Choroid plexus epithelial cell (primary cell): ENCODE measurements at regions not wholly inside any gene's neighbourhood (a gene's known extent, or its start where the extent isn't known, plus 50 kb on each side); places are given as distances from the start of the nearest gene placed in this dataset.

Source experiments
- DNase-seq: peaks from one replicate; pipeline ENCODE4 v3.0.0-alpha.2; 2010; ENCODE audit warnings: low read depth
- H3K4me3 ChIP-seq: 2 replicates; pipeline ENCODE4 v1.5.1; 2011; ENCODE audit warnings: low read depth, mild to moderate bottlenecking, control low read depth, low read length, moderate library complexity
- CTCF ChIP-seq: conservative IDR thresholded peaks from 2 replicates; pipeline ENCODE4 v1.5.1; 2011; ENCODE audit warnings: low read depth, mild to moderate bottlenecking, control low read depth, inconsistent platforms, low read length, moderate library complexity

- DNase-seq: no peak
- no peak for TF ChIP-seq CTCF
- H3K4me3 ChIP-seq: no peak overlapping the region
Observed at GRCh38 chr4:181224852-181225251, 1018.4 kb upstream of the TENM3 start.

DNA sequence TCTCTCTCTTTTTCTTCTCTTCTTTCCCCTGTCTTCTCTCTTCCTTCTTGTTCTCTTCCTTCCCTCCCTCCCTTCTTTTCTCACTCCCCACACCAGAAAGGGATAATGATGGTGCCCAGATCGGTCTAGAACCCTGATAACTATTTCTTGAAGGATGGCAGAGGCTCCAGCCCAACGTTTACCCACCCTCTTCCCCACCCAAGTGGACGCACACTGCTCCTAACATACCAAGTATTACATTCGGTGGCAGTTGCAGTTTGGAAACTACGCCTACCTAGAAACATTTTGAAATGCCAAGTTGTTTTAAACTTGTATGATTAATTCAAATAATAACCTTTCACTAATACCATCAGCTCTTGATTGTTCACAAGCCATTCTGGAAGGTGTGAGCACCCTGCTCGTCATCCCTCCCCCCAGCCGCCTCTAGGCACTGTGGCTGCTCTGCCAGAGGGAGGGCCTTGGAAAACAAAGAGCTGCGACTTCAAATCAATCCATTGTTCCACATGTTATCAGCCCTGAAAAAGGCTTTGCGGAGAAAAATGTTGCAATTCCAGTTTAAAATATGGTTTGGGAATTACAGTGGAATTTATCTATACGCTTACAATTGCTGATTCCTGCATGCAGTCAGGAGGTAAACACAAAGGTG lies 1017.5 kb upstream of the TENM3 start:
- DNase-seq: no peak
- H3K4me3 ChIP-seq: no peak overlapping the region
- no peak for TF ChIP-seq CTCF

DNA sequence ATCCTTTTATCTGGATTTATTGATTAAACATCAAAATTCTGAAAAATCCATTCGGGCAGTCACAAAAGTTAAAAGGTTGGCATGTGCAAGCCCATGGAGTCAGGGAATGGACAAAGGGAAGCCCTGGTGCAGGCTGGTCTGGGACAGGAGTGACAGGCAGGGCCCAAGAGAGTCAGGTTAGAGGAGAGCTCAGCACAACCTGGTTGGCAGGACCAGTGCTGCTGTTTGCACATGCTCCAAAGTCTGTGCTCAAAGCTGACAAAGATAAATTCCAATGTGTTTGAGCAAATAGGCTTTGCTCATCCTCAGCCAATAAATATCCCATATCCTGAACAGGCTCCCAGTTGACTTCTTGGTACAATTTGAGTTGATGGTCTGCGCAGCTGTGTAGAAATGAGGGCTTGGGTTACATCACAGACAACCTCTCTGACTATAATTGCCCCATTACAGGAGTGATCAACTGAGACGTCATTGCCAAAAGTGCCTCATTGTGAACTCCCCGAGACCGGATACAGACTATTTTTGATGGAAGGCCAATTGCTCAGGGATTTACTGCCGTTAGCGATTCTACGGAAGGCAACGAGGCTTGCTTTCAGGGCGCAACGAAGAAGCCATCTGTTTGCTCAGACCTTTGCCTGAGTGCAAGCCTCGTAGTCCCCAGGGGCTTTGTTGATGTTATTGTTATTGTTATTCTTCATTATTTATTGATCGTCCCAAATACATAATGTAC lies 1008.1 kb upstream of the TENM3 start:
- TF ChIP-seq CTCF: no peak
- no peak for DNase-seq
- H3K4me3 ChIP-seq: no peak overlapping the region

GRCh38 chr4:181245326-181245725 lies 997.9 kb upstream of the TENM3 start:
- no peak for TF ChIP-seq CTCF
- H3K4me3 ChIP-seq: no peak overlapping the region
- DNase-seq: no peak

GRCh38 chr4:181249031-181249430 lies 994.2 kb upstream of the TENM3 start:
- no peak overlapping the region for H3K4me3 ChIP-seq
- no peak for TF ChIP-seq CTCF

DNA sequence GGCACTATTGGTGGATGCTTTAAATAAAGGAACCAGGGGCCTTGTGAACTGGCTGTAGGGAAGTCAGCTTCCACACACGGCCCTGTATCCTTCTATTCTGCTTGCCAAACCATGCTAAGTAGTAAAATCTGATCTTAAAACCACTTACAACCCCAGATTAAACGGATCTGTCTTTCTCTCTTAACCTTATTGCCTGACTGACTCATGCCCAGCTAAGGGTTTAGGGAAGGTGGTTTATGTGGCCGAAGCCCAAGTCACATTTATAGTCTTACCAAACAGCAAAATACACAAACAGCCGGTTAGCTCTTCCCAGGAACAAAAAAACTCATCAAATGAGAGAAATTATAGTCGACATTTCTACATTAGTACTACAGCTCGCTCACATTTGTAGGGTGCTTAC lies 988.4 kb upstream of the TENM3 start:
- no peak overlapping the region for H3K4me3 ChIP-seq
- no peak for TF ChIP-seq CTCF
- DNase-seq: no peak

More at GRCh38 chr4:181249031-181249430, 994.2 kb upstream of the TENM3 start:
- no peak for DNase-seq

DNA sequence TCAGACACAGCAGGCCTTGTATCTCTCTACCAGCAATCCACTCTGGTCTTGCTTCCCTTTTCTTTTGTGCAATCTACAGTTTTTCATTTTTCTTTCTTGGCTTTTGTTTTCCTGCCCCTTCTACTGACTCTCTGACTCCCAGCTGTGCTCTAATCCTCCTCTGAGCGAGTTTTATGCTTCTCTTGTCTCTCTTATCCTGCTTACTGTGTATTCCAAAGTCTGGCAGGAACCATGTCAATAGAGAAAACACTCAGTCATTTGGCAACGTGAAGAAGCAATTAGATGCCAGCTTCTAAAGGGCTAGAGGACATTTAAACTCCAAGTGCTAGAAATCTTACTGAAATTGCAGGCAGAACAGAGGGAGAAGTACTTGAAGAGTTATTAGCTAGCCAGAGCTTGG lies 984.6 kb upstream of the TENM3 start:
- DNase-seq: no peak
- no peak overlapping the region for H3K4me3 ChIP-seq
- no peak for TF ChIP-seq CTCF
